NT2/D1 (cell line): ENCODE measurements at regions not wholly inside any gene's neighbourhood (a gene's known extent, or its start where the extent isn't known, plus 50 kb on each side); places are given as distances from the start of the nearest gene placed in this dataset.

Source experiments
- YY1 ChIP-seq: IDR thresholded peaks from 2 replicates; pipeline ENCODE4 v1.6.1; 2011; ENCODE audit not compliant: insufficient read length, insufficient read depth
- ZNF274 ChIP-seq: IDR thresholded peaks from 2 replicates; pipeline ENCODE4 v1.6.1; 2011; ENCODE audit warnings: mild to moderate bottlenecking, low read depth, low read length

- TF ChIP-seq YY1, result no peak
- TF ChIP-seq ZNF274, result no peak
These were observed 661.0 kb upstream of the TEX47 start for GRCh38 chr7:89456556-89456955.
